ENCODE measurements at regions not wholly inside any gene's neighbourhood (a gene's known extent, or its start where the extent isn't known, plus 50 kb on each side); places are given as distances from the start of the nearest gene placed in this dataset.

- TF ChIP-seq REST (IDR thresholded peaks at IDR 0.05; ENCODE audit: low read depth) (no peak), SRF (IDR thresholded peaks at IDR 0.05; ENCODE audit: low read depth) (no peak), CTCF (IDR thresholded peaks at IDR 0.05 in 2 of 3, conservative IDR thresholded peaks at IDR 0.05 in 1 of 3; ENCODE audit: borderline replicate concordance in 1 of 3, insufficient read depth in 1 of 3, low read depth in 2 of 3, low read length in 2 of 3) (no peak), POLR2A (IDR thresholded peaks at IDR 0.05; ENCODE audit: borderline replicate concordance, extremely low read depth, insufficient read depth, insufficient read length) (no peak), POLR2AphosphoS5 (IDR thresholded peaks at IDR 0.05; ENCODE audit: low read depth, low read length) (no peak), EZH2 (IDR thresholded peaks at IDR 0.05) (no peak), CBX3 (IDR thresholded peaks at IDR 0.05; ENCODE audit: low read depth) (no peak), ZNF274 (IDR thresholded peaks at IDR 0.05; ENCODE audit: low read depth, low read length) (no peak), ELF1 (IDR thresholded peaks at IDR 0.05; ENCODE audit: borderline replicate concordance, low read depth) (no peak), EGR1 (IDR thresholded peaks at IDR 0.05; ENCODE audit: low read depth) (no peak), RAD21 (IDR thresholded peaks at IDR 0.05; ENCODE audit: low read depth) (no peak)
- TF ChIP-seq, protein P1, sequence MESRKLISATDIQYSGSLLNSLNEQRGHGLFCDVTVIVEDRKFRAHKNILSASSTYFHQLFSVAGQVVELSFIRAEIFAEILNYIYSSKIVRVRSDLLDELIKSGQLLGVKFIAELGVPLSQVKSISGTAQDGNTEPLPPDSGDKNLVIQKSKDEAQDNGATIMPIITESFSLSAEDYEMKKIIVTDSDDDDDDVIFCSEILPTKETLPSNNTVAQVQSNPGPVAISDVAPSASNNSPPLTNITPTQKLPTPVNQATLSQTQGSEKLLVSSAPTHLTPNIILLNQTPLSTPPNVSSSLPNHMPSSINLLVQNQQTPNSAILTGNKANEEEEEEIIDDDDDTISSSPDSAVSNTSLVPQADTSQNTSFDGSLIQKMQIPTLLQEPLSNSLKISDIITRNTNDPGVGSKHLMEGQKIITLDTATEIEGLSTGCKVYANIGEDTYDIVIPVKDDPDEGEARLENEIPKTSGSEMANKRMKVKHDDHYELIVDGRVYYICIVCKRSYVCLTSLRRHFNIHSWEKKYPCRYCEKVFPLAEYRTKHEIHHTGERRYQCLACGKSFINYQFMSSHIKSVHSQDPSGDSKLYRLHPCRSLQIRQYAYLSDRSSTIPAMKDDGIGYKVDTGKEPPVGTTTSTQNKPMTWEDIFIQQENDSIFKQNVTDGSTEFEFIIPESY (IDR thresholded peaks at IDR 0.05; ENCODE audit: extremely low read depth, insufficient replicate concordance, low read length), result no peak
- TF ChIP-seq, protein P2, sequence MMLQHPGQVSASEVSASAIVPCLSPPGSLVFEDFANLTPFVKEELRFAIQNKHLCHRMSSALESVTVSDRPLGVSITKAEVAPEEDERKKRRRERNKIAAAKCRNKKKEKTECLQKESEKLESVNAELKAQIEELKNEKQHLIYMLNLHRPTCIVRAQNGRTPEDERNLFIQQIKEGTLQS (IDR thresholded peaks at IDR 0.05), result no peak
- TF ChIP-seq, protein P3, sequence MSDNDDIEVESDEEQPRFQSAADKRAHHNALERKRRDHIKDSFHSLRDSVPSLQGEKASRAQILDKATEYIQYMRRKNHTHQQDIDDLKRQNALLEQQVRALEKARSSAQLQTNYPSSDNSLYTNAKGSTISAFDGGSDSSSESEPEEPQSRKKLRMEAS (IDR thresholded peaks at IDR 0.05), result no peak
Observed at GRCh38 chr9:108142504-108143201, 653.1 kb upstream of the KLF4 start.

Measured in HCT116 (cell line).